ENCODE measurements at regions not wholly inside any gene's neighbourhood (a gene's known extent, or its start where the extent isn't known, plus 50 kb on each side); places are given as distances from the start of the nearest gene placed in this dataset.
"Not testable (repeated sequence)": the region's sequence is repeated elsewhere in the genome, so short reads cannot be mapped to it uniquely, and the experiment has no call there.

DNA sequence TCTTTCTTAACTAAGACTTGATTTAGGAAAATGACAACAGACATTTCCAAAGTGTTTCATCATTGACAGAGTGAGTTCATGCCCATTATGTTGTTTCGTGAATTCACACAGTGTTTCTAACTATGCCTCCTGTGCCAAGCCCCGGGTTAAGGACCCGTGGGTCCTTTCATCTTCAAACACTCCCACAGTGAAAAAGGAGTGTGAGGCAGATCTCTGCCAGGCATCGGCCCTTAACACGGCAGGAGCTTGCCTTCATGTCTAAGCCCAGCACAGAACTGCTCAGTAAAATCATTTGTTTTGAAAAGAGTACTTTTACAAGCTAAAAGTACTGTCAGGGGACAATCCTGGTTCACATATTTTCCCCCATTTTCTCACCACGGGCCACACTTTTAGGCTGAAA lies 80.0 kb upstream of the FOXB1 start:
- Mint-ChIP-seq H3K9me3 (peaks cover 0 to 2% of the 10 kb centered on the region in 2 donors), H3K4me3 (no peak overlapping the region), H3K27ac (no peak overlapping the region), H3K36me3 (ENCODE audit: insufficient read depth in 2 of 2) (no peaks in the 10 kb centered on the region), H3K4me1 (ENCODE audit: low read depth) (peaks cover 36% of the 10 kb centered on the region), H3K27me3 (ENCODE audit: low read depth) (peaks cover 22% of the 10 kb centered on the region)
- DNase-seq (no peak), ATAC-seq (replicated peaks in 1 of 2) (no peak)

DNA sequence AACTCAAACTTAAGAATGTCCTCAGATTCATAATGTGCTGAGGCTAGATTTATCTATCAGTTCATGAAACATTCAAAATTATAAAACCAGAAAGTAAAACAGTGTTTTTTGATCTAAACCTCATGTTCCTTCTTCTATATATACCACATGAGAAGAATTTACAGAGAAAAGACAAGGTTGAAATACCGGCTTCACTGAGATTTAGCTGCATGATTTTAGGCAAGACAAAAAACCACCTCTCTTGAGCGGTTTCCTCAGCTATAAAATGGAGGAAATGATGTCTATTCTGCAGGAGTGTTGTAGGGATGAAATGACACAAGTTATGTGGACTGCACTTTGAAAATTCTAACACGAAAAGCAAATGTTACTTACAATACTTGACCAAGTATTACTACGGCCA lies 80.6 kb upstream of the FOXB1 start:
- no peak for ATAC-seq (replicated peaks in 1 of 2)
- peaks cover 0 to 2% of the 10 kb centered on the region in 2 donors for H3K9me3 Mint-ChIP-seq

DNA sequence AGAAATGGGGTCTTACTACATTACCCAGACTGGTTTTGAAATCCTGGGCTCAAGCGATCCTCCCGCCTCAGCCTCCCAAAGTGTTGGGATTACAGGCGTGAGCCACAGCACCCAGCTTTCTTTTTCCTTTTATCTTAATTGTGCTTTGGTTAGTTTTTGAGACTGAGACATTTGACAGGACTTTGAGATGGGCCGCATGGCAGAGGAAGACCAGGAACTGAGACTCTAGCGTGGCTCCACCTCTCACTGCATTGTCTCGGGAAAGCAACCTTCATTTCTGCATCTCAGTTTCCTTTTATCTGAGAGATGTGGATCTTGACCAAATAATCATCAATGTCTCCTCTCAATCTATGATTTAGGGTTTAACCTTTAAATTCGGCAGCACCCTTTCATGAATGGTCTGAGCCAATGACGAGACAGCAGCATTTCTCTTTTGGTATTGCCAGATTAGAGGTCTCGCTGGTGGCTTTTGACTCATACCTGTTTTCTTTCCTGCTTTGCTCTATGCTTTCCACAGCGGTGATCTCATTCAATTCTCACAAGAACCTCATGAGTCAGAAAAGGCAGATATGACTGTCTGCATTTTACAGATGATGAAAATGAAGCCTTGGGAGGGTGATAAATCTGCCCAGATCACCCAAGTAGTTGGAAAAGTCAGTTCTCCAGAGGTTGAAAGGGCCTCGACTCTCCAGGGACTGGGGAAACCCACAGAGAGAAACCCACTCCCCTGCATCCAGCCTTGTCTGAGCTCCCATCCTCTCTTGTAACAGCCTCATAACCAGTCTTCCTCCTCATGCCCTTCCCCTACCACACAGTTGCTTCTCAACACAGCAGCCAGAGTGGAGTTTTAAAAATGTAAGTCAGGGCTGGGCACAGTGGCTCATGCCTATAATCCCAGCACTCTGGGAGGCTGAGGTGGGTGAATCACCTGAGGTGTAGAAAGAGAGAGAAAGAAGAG lies 84.8 kb upstream of the FOXB1 start:
- H3K27me3 Mint-ChIP-seq (ENCODE audit: low read depth), result peaks cover 17% of the 10 kb centered on the region
- peaks cover 54% of the 10 kb centered on the region for H3K4me1 Mint-ChIP-seq (ENCODE audit: low read depth)
- H3K27ac Mint-ChIP-seq, result peak overlapping the region; percentile 93
- H3K36me3 Mint-ChIP-seq (ENCODE audit: insufficient read depth in 2 of 2), result no peaks in the 10 kb centered on the region
- ATAC-seq (replicated peaks in 1 of 2) (peak; percentile 89 to 90), DNase-seq (peak; percentile 70 to 74)
- H3K9me3 Mint-ChIP-seq, result no peaks in the 10 kb centered on the region
- peak overlapping the region; percentile 73 to 78 for H3K4me3 Mint-ChIP-seq

More for the DNA sequence above, 80.6 kb upstream of the FOXB1 start:
- H3K27ac Mint-ChIP-seq, result no peak overlapping the region
- no peak for DNase-seq
- H3K27me3 Mint-ChIP-seq (ENCODE audit: low read depth), result peaks cover 19% of the 10 kb centered on the region
- H3K4me1 Mint-ChIP-seq (ENCODE audit: low read depth), result peaks cover 41% of the 10 kb centered on the region
- no peak overlapping the region for H3K4me3 Mint-ChIP-seq
- no peaks in the 10 kb centered on the region for H3K36me3 Mint-ChIP-seq (ENCODE audit: insufficient read depth in 2 of 2)

DNA sequence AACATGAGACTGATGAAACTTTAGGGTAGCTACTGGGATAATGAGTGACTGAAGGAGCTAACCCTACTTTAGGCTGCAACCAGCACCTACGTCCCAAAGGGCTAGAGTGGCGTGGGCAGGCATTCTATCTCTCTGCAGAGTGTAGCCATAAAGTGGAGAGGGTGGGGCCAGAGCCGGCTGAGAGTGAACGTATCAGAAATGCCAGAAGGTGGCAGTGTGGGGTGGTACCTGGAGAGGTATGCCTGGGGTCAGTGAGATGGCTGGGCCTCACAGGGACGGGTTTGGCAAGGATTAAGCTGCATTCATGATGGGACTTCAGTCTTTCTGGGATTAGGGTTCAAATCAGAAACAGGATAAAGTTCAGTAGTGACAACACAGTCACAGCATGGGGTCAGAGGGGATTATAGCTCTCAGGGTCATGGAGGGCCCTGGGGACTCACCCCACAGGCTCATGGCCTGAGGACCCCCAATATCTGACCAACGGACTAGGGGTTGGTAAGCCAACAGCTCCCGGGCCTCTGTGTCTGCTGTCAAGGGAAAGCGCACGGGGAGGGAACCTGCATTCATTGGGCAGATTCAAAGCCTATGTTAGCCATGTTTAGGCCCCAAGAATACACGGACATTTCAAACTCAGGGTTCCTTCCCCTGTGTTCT lies 86.5 kb upstream of the FOXB1 start:
- no peak overlapping the region for H3K27ac Mint-ChIP-seq
- peaks cover 38% of the 10 kb centered on the region for H3K4me1 Mint-ChIP-seq (ENCODE audit: low read depth)
- DNase-seq, result peak; percentile 85
- H3K27me3 Mint-ChIP-seq (ENCODE audit: low read depth), result peaks cover 15% of the 10 kb centered on the region
- no peaks in the 10 kb centered on the region for H3K9me3 Mint-ChIP-seq
- peak; percentile 52 to 63 for ATAC-seq (replicated peaks in 1 of 2)
- H3K36me3 Mint-ChIP-seq (ENCODE audit: insufficient read depth in 2 of 2), result no peaks in the 10 kb centered on the region
- H3K4me3 Mint-ChIP-seq, result no peak overlapping the region

DNA sequence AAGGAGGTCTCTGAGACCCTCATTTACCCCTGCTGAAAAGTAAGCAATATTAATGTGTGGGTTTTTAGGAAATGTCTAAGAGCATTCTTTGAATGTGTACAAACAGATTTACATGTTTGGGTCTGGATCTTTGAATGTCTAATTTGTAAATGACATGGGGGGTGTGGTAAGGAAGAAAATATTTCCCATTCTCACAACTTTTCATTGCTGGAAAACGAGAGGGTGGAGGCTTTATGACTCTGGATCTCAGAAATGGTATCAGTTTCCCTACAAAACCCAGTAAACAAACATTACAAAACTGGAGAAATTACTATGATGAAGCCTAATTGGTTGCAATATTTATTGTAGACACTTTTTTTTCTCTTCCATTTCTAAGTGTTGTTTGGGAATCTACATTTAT lies 98.1 kb upstream of the FOXB1 start:
- H3K4me3 Mint-ChIP-seq, result no peak overlapping the region
- DNase-seq, result no peak
- H3K36me3 Mint-ChIP-seq (ENCODE audit: insufficient read depth in 2 of 2), result no peaks in the 10 kb centered on the region
- ATAC-seq (replicated peaks in 1 of 2), result no peak
- peaks cover 34% of the 10 kb centered on the region for H3K27me3 Mint-ChIP-seq (ENCODE audit: low read depth)
- no peak overlapping the region for H3K27ac Mint-ChIP-seq
- H3K4me1 Mint-ChIP-seq (ENCODE audit: low read depth), result peaks cover 11% of the 10 kb centered on the region
- no peaks in the 10 kb centered on the region for H3K9me3 Mint-ChIP-seq

DNA sequence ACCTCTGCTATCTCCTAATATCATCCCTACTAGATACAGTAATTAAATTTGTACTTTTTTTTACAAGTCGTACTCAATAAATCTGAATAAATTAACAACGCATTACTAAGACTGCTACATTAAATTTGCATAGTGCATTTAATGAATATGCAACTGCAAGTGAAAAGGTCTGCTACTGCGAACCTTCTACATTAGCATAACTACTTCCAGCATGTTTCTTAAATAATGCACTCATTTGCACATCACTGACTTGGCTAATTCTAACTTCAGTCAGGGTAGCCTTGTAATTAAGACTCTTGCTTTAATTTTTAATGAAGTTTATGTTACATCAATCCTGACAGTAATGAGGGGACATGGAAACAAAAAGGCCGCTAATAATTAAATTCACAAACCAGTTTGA lies 98.9 kb upstream of the FOXB1 start:
- Mint-ChIP-seq H3K9me3 (no peaks in the 10 kb centered on the region), H3K36me3 (ENCODE audit: insufficient read depth in 2 of 2) (no peaks in the 10 kb centered on the region), H3K27me3 (ENCODE audit: low read depth) (peaks cover 31% of the 10 kb centered on the region), H3K27ac (no peak overlapping the region), H3K4me3 (no peak overlapping the region), H3K4me1 (ENCODE audit: low read depth) (peaks cover 11% of the 10 kb centered on the region)
- no peak for DNase-seq
- no peak for ATAC-seq (replicated peaks in 1 of 2)

DNA sequence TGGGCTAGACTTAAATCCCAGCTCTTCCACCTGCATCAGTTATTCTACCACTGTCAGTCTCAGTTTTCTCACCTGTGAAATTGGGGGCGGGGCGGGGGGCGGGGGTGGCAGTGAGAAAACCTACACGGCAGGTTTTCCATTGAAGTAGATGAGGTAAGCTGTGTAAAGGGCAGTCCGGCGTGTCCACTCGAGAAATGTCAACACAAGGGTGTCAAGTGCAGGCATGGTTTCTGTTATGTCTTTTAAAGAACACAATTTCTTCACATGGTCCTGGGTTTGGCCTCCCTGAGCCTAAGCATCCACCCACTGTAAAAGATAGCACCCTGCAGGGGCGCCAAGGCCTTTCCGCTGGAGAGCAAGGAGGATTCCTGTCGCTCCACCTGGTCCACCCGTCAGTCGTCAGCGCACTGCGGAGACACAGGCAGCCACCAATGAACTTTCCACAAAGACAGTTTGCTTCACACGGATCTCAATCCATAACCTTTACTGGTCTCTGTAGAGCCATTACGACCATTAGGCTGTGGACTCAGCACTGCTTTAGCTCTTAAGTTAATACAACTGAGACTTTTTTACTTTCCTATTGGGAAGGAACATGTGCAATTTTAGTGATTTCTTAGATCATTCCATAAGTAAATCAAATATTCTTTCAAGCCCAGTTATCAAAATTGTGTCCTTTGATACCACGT lies 99.5 kb upstream of the FOXB1 start:
- no peak for DNase-seq
- Mint-ChIP-seq H3K27ac (no peak overlapping the region), H3K27me3 (ENCODE audit: low read depth) (peaks cover 29% of the 10 kb centered on the region)

DNA sequence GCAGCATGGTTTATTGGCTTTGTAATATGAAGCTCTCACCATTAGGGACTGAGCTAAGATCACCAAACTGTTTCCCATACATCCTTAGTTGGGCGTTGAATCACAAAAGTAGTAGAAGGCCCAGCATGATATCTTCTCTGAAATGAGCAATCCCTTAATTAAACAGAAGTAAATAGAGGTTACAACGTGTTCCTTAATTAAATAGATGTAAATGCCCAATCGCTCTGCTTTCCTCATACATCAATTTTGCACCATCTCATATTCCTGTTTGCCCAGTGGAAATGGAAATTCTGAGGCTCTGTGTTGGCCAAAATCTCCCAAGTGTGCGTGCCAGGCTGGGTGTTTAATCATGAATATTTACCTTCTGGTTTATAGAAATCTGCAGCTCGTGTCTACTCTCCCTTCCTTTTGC lies 107.4 kb upstream of the FOXB1 start:
- Mint-ChIP-seq H3K27ac (no peak overlapping the region), H3K4me1 (ENCODE audit: low read depth) (no peaks in the 10 kb centered on the region), H3K36me3 (ENCODE audit: insufficient read depth in 2 of 2) (no peaks in the 10 kb centered on the region), H3K9me3 (no peaks in the 10 kb centered on the region), H3K27me3 (ENCODE audit: low read depth) (peaks cover 5% of the 10 kb centered on the region), H3K4me3 (no peak overlapping the region)
- ATAC-seq (replicated peaks in 1 of 2), result no peak
- DNase-seq, result no peak

More for the DNA sequence above, 99.5 kb upstream of the FOXB1 start:
- ATAC-seq (replicated peaks in 1 of 2), result no peak
- Mint-ChIP-seq H3K9me3 (no peaks in the 10 kb centered on the region), H3K4me3 (no peak overlapping the region), H3K36me3 (ENCODE audit: insufficient read depth in 2 of 2) (no peaks in the 10 kb centered on the region), H3K4me1 (ENCODE audit: low read depth) (peaks cover 11% of the 10 kb centered on the region)

DNA sequence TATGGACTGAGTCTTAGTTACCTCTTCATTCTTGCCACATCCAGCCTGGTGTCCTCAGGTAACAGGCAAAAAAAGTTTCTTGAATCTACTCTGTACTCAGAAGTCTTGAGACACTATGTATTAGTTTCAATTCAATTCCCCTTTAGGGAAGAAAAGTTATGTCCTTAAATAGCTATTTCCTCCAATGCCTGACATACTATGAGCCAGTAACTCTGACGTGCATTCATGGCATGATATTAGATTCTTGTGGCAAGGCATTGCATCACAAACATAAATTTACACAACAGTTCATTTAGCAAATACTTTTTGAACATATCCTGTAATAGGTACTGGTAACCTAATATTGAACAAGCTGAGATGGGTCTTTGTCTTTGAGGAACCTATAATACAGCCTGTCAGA lies 109.3 kb upstream of the FOXB1 start:
- H3K27me3 Mint-ChIP-seq (ENCODE audit: low read depth), result peaks cover 5% of the 10 kb centered on the region
- H3K4me3 Mint-ChIP-seq, result no peak overlapping the region
- H3K27ac Mint-ChIP-seq, result no peak overlapping the region
- DNase-seq (no peak), ATAC-seq (replicated peaks in 1 of 2) (no peak)
- no peaks in the 10 kb centered on the region for H3K4me1 Mint-ChIP-seq (ENCODE audit: low read depth)
- H3K36me3 Mint-ChIP-seq (ENCODE audit: insufficient read depth in 2 of 2), result no peaks in the 10 kb centered on the region
- no peaks in the 10 kb centered on the region for H3K9me3 Mint-ChIP-seq

DNA sequence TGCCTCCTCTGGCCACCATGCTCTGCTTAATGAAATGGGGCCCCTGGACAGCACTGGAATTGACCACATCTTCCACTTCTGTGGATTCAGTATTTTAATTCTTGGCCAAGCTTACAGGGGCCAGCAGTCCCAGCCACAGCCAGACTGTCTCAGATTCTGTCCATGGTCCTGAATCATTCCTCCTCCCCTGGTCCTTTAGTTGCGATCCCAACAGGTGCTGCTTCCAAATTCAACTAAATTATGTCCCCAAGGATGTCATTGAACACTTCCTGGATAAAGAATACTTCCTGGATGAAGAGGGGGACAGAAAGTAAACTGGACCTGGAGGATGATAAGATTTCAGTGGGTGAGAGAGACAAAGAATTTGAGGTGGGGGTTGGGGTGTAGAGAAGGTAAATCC lies 111.1 kb upstream of the FOXB1 start:
- H3K9me3 Mint-ChIP-seq, result no peaks in the 10 kb centered on the region
- no peaks in the 10 kb centered on the region for H3K4me1 Mint-ChIP-seq (ENCODE audit: low read depth)
- no peaks in the 10 kb centered on the region for H3K36me3 Mint-ChIP-seq (ENCODE audit: insufficient read depth in 2 of 2)
- H3K4me3 Mint-ChIP-seq, result no peak overlapping the region
- no peak overlapping the region for H3K27ac Mint-ChIP-seq
- ATAC-seq (replicated peaks in 1 of 2) (no peak), DNase-seq (no peak)
- peaks cover 5% of the 10 kb centered on the region for H3K27me3 Mint-ChIP-seq (ENCODE audit: low read depth)

DNA sequence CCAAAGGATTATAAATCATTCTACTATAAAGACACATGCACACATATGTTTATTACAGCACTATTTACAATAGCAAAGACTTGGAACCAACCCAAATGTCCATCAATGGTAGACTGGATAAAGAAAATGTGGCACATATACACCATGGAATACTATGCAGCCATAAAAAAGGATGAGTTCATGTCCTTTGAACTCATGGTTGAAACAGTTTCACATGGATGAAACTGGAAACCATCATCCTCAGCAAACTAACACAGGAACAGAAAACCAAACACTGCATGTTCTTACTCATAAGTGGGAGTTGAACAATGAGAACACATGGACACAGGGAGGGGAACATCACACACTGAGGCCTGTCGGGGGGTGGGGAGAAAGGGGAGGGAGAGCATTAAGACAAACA lies 116.2 kb upstream of the FOXB1 start:
- not testable (repeated sequence) for H3K27ac Mint-ChIP-seq; ATAC-seq (replicated peaks in 1 of 2); H3K4me3 Mint-ChIP-seq; H3K4me1 Mint-ChIP-seq (ENCODE audit: low read depth); DNase-seq; H3K36me3 Mint-ChIP-seq (ENCODE audit: insufficient read depth in 2 of 2); H3K27me3 Mint-ChIP-seq (ENCODE audit: low read depth); H3K9me3 Mint-ChIP-seq

DNA sequence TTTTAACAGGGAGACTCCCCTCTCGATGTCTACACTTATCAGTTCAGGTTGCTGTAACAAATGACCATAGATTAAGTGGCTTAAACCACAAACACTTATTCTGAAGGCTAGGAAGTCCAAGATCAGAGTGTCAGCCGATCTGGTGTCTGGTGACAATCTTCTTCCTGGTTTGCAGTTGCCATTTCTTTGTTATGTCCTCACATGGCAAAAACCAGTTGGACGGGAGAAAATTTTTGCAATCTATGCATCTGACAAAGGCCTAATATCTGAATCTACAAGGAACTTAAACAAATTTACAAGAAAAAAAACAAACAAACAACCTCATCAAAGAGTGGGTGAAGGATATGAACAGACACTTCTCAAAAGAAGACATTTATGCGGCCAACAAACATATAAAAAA lies 116.9 kb upstream of the FOXB1 start:
- no peak overlapping the region for H3K4me3 Mint-ChIP-seq
- H3K9me3 Mint-ChIP-seq, result peaks cover 0 to 3% of the 10 kb centered on the region in 2 donors
- no peaks in the 10 kb centered on the region for H3K4me1 Mint-ChIP-seq (ENCODE audit: low read depth)
- no peak for ATAC-seq (replicated peaks in 1 of 2)
- no peaks in the 10 kb centered on the region for H3K27me3 Mint-ChIP-seq (ENCODE audit: low read depth)
- no peaks in the 10 kb centered on the region for H3K36me3 Mint-ChIP-seq (ENCODE audit: insufficient read depth in 2 of 2)
- no peak for DNase-seq
- H3K27ac Mint-ChIP-seq, result no peak overlapping the region

DNA sequence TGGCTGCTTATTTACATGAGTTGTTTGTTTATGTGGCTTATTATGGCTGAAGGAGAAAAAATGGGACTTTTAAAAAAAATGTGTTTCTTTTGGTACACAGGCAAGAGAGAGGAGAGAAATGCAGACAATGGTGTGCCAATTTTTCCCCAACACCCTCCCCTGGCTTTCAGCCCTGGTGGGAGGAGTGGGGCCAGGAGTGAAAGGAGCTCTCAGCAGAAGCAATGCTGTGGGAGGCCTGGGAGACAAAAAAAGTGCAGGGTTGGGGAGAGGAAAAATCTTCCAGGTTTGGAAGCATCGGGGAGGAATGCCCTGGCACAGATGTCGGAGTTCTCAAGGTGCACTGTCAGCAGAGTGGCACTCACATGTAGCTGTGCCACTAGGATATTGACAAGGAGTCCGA lies 117.7 kb upstream of the FOXB1 start:
- ATAC-seq (replicated peaks in 1 of 2) (no peak), DNase-seq (no peak)
- H3K9me3 Mint-ChIP-seq, result peaks cover 0 to 3% of the 10 kb centered on the region in 2 donors
- H3K4me1 Mint-ChIP-seq (ENCODE audit: low read depth), result no peaks in the 10 kb centered on the region
- H3K27me3 Mint-ChIP-seq (ENCODE audit: low read depth), result no peaks in the 10 kb centered on the region
- no peak overlapping the region for H3K27ac Mint-ChIP-seq
- no peak overlapping the region for H3K4me3 Mint-ChIP-seq
- no peaks in the 10 kb centered on the region for H3K36me3 Mint-ChIP-seq (ENCODE audit: insufficient read depth in 2 of 2)
